ENCODE measurements at regions not wholly inside any gene's neighbourhood (a gene's known extent, or its start where the extent isn't known, plus 50 kb on each side); places are given as distances from the start of the nearest gene placed in this dataset.

DNA sequence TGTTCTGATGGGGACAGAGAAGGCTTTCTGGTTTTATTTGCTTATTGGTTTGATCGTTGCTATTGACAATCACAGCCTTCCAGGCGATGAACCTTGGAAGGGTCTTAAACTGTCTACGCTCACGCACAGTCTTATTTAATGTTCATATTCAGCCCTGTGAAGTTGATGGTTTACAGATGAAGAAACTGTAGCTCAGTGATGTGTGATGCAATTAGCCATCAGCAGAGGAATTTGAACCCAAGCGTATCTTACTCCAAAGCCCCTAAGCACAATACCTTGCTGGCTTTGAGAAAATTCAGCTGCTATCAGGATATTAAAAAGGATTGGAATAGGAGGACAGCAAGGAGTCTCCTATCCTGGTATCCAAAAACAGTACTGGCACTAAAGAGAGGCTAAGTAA, 77.1 kb upstream of the CALM2 start:
- no peak for ATAC-seq
- H3K4me1 Mint-ChIP-seq: no peaks in the 10 kb centered on the region
- intact Hi-C loops (cut with micrococcal nuclease): no loop called here

DNA sequence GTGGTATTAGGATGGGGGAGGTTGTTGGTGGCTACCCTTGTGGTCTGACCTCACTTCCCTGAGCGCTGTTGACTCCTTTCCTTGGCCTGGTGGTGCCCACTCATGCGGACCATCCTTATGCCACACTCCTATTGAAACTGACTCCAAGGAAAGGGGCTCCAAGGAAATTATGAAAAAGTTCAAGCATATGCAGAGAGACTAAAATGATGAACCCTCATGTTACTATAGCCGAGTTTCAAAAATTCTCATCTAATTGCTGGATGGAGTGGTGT, 75.0 kb upstream of the CALM2 start:
- H3K27ac Mint-ChIP-seq: no peak overlapping the region
- H3K4me1 Mint-ChIP-seq: no peaks in the 10 kb centered on the region
- no peak overlapping the region for H3K27ac ChIP-seq (ENCODE audit: low read length)
- H3K4me3 ChIP-seq (ENCODE audit: low read length): no peak overlapping the region
- no peak overlapping the region for H3K4me3 Mint-ChIP-seq
- no peaks in the 10 kb centered on the region for H3K4me1 ChIP-seq (ENCODE audit: control insufficient read depth, insufficient read depth, low read length)
- no peaks in the 10 kb centered on the region for H3K9me3 Mint-ChIP-seq
- TF ChIP-seq, protein P1, sequence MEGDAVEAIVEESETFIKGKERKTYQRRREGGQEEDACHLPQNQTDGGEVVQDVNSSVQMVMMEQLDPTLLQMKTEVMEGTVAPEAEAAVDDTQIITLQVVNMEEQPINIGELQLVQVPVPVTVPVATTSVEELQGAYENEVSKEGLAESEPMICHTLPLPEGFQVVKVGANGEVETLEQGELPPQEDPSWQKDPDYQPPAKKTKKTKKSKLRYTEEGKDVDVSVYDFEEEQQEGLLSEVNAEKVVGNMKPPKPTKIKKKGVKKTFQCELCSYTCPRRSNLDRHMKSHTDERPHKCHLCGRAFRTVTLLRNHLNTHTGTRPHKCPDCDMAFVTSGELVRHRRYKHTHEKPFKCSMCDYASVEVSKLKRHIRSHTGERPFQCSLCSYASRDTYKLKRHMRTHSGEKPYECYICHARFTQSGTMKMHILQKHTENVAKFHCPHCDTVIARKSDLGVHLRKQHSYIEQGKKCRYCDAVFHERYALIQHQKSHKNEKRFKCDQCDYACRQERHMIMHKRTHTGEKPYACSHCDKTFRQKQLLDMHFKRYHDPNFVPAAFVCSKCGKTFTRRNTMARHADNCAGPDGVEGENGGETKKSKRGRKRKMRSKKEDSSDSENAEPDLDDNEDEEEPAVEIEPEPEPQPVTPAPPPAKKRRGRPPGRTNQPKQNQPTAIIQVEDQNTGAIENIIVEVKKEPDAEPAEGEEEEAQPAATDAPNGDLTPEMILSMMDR (IDR thresholded peaks at IDR 0.05): no peak
- intact Hi-C loops (cut with micrococcal nuclease): no loop called here
- 87% methylated on average over 3 of the region's 3 CpGs for WGBS (ENCODE audit: insufficient coverage)
- DNase-seq (no peak), ATAC-seq (no peak)
- peaks cover 0 to 3% of the 10 kb centered on the region in 2 donors for H3K27me3 Mint-ChIP-seq (ENCODE audit: low read depth in 2 of 2)
- no peaks in the 10 kb centered on the region for H3K9me3 ChIP-seq (ENCODE audit: control insufficient read depth, insufficient read depth, low read length)
- no peaks in the 10 kb centered on the region for H3K27me3 ChIP-seq (ENCODE audit: control insufficient read depth, insufficient read depth, low read length)
- no peaks in the 10 kb centered on the region for H3K36me3 Mint-ChIP-seq
- H3K36me3 ChIP-seq (ENCODE audit: control insufficient read depth, insufficient read depth, low read length): no peaks in the 10 kb centered on the region

More for the DNA sequence above, 77.1 kb upstream of the CALM2 start:
- no peaks in the 10 kb centered on the region for H3K36me3 ChIP-seq (ENCODE audit: control insufficient read depth, insufficient read depth, low read length)
- H3K27me3 ChIP-seq (ENCODE audit: control insufficient read depth, insufficient read depth, low read length): no peaks in the 10 kb centered on the region
- Mint-ChIP-seq H3K9me3 (no peaks in the 10 kb centered on the region), H3K4me3 (no peak overlapping the region), H3K27ac (no peak overlapping the region), H3K36me3 (no peaks in the 10 kb centered on the region), H3K27me3 (ENCODE audit: low read depth in 2 of 2) (no peaks in the 10 kb centered on the region)
- no peak for DNase-seq
- no peaks in the 10 kb centered on the region for H3K9me3 ChIP-seq (ENCODE audit: control insufficient read depth, insufficient read depth, low read length)
- H3K4me1 ChIP-seq (ENCODE audit: control insufficient read depth, insufficient read depth, low read length): peaks cover 4% of the 10 kb centered on the region
- TF ChIP-seq, protein P1 (IDR thresholded peaks at IDR 0.05): no peak
- WGBS (ENCODE audit: insufficient coverage): 100% methylated on average over 4 of the region's 5 CpGs
- no peak overlapping the region for H3K4me3 ChIP-seq (ENCODE audit: low read length)
- H3K27ac ChIP-seq (ENCODE audit: low read length): no peak overlapping the region

DNA sequence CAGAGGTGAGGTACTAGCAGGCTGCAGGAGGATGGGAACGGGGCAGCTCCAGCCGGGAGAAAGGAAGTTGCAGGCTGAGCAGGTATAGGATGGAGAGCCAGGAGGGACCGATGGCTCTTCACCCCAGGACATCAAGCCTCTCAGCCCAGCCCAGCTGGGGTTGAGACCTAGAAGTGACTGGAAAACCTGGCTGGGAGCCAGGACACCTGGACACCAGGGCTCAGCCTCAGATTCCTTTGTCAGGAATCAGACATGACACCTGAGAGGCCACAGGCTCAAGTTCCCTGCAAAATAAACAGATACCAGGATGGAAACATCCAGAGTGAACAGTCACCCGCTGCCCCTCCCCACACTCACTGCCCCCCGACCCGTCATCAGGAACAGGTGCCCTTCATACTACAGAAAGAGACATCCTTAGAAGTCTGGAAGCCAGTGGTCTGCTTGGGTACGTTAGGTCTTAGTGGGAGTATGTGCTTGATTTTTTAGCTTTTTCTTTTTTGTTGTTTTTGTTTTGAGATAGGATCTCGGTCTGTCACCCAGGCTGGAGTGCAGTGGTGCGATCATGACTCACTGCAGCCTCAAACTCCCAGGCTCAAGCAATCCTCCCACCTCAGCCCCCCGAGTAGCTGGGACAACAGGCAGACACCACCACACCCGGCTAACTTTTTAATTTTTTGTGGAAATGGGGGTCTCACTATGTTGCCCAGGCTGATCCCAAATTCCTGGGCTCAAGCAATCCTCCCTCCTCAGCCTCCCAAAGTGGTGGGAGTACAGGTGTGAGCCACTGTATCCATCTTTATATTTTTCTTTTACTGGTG, 74.5 kb upstream of the CALM2 start:
- Mint-ChIP-seq H3K36me3 (no peaks in the 10 kb centered on the region), H3K4me1 (no peaks in the 10 kb centered on the region), H3K4me3 (no peak overlapping the region), H3K27ac (no peak overlapping the region), H3K9me3 (no peaks in the 10 kb centered on the region), H3K27me3 (ENCODE audit: low read depth in 2 of 2) (peaks cover 0 to 3% of the 10 kb centered on the region in 2 donors)
- no peaks in the 10 kb centered on the region for H3K27me3 ChIP-seq (ENCODE audit: control insufficient read depth, insufficient read depth, low read length)
- DNase-seq (no peak), ATAC-seq (no peak)
- TF ChIP-seq, protein P1 (IDR thresholded peaks at IDR 0.05): no peak
- no peak overlapping the region for H3K4me3 ChIP-seq (ENCODE audit: low read length)
- 88% methylated on average over 10 of the region's 11 CpGs for WGBS (ENCODE audit: insufficient coverage)
- no peaks in the 10 kb centered on the region for H3K4me1 ChIP-seq (ENCODE audit: control insufficient read depth, insufficient read depth, low read length)
- no peaks in the 10 kb centered on the region for H3K9me3 ChIP-seq (ENCODE audit: control insufficient read depth, insufficient read depth, low read length)
- no peak overlapping the region for H3K27ac ChIP-seq (ENCODE audit: low read length)
- H3K36me3 ChIP-seq (ENCODE audit: control insufficient read depth, insufficient read depth, low read length): no peaks in the 10 kb centered on the region
- intact Hi-C loops (cut with micrococcal nuclease): no loop called here

DNA sequence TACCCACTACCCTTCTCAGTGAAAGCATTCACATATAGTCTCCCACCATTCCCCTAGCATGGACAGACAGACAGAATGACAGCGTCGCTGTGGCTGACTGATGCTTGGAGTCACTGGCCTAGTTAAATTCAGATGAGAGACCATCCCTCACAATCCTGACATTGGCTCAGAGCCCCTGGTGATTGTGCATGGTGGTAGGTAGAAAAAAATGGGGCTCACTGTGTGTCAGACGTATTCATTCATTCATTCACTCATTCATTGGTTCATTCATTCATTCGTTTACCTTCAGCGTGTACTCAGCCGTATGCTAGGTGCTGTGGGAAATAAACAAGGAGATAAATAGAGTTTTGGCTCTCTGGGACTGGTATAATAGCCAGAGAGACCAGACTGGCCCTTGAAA, 73.6 kb upstream of the CALM2 start:
- TF ChIP-seq, protein P1 (IDR thresholded peaks at IDR 0.05): no peak
- Histone ChIP-seq H3K4me1 (ENCODE audit: control insufficient read depth, insufficient read depth, low read length) (no peaks in the 10 kb centered on the region), H3K27ac (ENCODE audit: low read length) (no peak overlapping the region), H3K4me3 (ENCODE audit: low read length) (no peak overlapping the region), H3K36me3 (ENCODE audit: control insufficient read depth, insufficient read depth, low read length) (no peaks in the 10 kb centered on the region), H3K27me3 (ENCODE audit: control insufficient read depth, insufficient read depth, low read length) (no peaks in the 10 kb centered on the region), H3K9me3 (ENCODE audit: control insufficient read depth, insufficient read depth, low read length) (no peaks in the 10 kb centered on the region)
- no peak overlapping the region for H3K27ac Mint-ChIP-seq
- intact Hi-C loops (cut with micrococcal nuclease): no loop called here
- H3K9me3 Mint-ChIP-seq: no peaks in the 10 kb centered on the region
- no peak for ATAC-seq
- H3K4me1 Mint-ChIP-seq: no peaks in the 10 kb centered on the region
- 100% methylated on average over 5 of the region's 6 CpGs for WGBS (ENCODE audit: insufficient coverage)
- no peak for DNase-seq
- H3K36me3 Mint-ChIP-seq: no peaks in the 10 kb centered on the region
- H3K4me3 Mint-ChIP-seq: no peak overlapping the region
- peaks cover 3 to 4% of the 10 kb centered on the region in 2 donors for H3K27me3 Mint-ChIP-seq (ENCODE audit: low read depth in 2 of 2)
